COR-L47 (cell line): ENCODE measurements at regions not wholly inside any gene's neighbourhood (a gene's known extent, or its start where the extent isn't known, plus 50 kb on each side); places are given as distances from the start of the nearest gene placed in this dataset.

Experiments used
- DNase-seq: peaks from one replicate; lab custom pipeline; 2025; lab: John Stamatoyannopoulos, UW

DNA sequence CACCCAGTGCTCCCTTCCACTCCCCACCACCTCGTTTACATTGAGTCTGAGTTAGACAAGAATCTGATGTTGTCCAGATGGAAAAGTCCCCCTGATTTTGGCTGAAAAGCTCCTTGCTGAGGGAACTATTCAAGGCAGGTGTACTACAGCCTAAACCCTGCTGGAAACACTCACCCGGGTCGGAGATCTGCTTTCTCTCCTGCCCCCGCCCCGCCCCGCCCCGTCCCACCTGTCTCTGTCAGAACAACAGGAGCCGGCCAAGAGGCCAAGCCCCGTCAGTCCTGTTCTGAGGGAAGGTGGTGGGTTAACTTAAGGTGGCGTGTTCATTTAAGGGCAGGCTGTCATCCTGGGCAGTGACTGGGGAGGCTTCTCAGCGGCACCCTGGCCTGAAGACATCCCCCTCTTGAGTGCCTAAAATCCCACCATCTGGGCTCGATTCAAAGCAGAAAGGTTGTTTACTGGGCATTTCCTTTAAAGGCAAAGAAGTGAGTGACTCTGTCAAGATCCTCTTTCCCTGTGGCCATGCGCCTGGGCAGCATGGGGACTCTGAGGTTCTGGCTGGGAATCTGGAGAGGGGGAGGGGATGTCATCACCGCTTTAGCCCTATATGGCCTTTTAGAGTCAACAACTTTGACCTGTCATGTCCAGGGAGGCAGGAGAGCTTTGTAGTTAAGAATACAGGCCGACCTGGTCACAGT, 71.1 kb upstream of the NEURL1B start:
- no peak for DNase-seq

DNA sequence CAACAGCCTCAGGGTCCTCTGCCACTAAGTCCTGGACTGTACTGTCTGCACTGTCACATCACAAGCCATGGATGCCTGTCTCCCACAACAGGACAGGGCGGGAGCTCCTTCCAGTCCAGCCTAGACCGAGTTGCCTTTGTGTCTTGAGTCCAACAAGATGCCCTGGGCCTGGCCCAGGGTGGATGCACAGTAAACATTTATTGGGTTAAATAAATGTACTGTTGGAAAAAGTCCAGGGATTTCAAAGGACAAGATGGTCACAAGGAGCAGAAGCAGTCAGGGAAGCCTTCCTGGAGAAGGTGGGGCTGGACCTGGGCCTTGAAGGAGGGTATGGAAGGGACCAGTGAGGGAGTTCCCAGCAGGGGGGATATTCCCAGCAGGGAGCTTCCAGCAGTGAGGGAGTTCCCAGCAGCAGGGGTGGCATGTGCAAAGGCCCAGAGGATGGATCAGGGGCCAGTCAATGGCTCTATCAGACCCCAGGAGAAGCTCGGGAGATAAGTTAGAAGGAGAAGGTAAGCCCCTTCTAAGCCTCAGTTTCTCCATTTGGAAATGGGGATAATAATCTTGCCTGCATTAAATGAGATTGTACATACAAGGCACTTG, 72.7 kb upstream of the NEURL1B start:
- no peak for DNase-seq

DNA sequence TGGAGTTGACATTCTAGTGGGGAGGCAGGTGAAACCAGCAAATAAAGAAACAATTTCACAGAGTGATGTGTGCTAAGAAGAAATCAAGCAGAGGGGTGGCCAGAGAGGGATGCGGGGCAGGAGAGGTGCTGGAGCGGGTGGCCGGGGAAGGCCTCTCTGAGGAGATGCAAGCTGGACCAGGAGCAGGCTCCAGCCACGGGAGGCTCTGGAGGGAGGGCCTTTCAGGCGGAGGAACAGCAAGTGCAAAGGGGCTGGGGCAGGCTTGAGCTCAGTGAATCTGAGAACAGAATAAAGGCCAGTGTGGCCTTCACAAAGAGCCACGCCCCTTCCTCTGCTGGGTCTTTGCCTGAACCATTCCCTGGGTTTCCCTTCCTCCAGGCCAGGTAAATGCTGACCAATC, 73.2 kb upstream of the NEURL1B start:
- DNase-seq: no peak

DNA sequence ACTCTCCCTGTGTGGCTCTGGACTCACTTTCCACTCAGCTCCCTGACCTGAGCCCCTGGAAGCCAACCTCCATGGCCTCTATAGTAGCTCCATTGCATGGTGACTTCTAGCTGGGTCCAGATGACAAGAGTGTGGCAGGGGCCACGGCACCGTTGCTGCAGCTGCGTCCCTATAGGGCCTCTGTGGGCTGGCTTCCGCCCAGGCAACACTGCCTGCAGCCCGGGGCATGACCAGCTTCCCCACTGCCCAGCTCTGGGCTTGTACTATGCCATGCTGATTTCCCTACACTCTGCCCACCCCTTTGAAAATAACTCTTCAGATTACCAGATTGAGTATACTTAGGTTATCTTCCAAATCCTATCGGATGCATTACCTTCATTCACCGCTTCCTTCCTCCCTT, 73.8 kb upstream of the NEURL1B start:
- DNase-seq: no peak

DNA sequence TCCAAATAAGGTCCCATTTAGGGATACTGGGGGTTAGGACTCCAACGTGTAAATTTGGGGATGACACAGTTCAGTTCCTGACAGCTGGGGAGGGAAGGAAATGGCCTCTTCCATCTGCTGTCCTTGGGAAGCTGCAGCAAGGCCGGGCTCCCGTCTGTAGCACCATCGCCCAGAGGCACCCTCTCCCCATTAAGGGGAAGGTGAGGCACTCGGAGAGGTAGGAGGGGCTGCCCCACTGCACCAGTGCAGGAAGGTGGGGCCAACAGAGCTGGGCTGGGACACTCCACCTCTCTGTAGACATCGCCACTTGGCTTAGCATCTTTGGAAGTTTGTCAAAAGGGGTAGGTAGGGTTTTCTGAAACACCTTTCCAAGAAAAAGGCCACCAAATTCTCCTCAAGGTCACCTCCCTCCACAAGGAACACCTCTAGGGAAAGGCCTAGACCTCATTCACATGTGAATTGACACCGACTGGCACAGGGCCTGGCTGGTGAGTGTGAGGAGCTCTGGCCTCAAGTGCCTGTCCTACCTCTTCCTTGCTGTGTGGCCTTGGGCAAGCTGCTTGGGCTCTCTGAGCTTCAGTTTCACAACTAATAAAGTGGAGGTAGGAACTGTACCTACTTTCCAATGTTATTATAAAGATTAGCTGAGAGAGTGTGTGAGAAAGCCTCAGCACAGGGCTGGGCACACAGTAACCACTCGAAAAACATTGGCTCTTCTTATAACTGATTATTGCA, 75.0 kb upstream of the NEURL1B start:
- DNase-seq: no peak

DNA sequence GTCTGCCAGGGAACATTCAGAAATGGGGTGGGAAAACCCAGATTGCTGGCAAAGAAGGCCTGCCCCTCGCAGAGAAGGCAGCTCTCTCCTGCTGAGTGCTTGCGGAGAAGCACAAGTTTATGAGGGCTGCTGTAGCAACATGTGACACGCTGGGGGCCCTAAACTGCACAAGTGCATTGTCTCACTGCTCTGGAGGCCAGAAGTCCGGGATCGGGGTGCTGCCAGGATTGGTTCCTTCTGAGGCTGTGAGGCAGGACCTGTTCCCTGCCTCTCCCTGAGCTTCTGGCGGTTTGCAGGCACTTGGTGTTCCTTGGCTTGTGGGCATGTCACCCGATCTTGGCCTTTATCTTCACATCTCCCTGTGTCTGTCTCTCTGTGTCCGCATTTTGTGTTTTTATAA, 75.6 kb upstream of the NEURL1B start:
- no peak for DNase-seq

DNA sequence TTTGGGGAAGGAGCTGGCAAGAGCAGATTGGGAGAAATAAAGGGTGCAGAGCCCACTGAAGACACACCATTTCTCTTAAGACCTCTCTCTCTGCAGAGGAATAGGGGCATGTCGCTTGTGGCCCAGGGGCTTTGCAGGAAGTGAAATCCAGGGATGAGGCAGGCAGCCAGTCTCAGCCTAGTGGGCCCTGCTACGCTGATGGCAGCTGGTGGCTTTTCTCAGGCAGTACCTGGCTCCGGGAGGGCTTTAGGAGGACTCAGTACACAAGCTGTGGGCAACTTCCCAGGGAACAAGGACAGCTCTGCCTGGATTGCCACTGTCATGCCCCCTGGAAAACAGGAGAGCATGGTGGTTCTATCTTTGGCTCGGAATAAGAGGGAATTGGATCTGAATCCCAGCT, 76.2 kb upstream of the NEURL1B start:
- DNase-seq: no peak

DNA sequence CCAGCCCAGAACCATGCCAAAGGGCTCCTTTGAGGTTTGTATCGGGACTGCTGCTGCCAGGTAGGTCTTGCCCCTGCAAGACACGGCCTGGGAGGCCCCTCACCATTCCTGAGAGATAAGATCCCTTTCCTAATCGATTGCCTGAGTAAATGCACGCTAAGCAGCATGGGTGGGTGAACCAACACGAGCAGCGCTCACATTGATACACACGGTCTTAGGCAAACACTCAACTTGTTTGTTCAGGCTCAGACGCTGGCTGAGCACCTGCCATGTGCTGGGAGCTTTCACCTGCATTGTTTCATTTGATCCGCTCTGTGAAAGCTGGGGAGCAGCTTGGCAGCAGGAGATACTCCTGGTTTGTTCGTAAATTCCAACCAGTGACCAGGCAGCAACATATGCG, 76.9 kb upstream of the NEURL1B start:
- DNase-seq: peak; percentile 92

DNA sequence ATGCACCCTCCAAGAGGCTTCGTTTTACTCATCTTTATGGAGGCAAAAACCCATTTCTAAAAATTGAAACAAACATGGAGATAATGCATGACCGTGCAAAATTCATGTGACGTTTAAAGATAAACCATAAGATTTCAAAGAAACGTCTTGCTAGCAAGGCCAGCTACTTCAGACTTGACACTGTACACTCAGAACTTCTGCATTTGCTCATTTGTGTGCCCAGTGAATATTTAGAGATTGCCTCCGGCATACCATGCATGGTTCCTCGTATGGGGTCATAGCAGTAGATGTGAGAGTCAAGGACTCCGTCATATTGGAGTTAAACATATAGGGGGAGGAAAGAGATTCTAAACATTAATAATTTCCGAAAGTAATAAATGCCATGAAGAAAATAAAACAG, 78.6 kb upstream of the NEURL1B start:
- DNase-seq: no peak

DNA sequence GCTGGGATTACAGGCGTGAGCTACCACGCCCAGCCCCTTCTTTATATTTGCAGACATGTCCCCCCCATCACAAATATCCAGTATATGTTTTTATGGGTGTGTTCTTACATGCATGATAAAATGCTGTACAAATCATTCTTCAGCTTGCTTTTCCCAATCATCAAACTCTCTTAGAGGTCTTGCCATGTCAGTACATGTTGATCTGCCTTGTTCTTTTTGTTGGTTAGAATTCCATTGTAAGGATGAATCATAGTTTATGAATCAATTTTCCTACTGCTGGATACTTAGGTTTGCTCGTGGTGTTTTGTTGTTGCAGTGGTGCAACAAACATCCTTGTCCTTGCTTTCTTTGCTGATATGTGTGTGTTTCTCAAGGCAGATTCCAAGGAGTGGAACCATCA, 79.9 kb upstream of the NEURL1B start:
- no peak for DNase-seq

DNA sequence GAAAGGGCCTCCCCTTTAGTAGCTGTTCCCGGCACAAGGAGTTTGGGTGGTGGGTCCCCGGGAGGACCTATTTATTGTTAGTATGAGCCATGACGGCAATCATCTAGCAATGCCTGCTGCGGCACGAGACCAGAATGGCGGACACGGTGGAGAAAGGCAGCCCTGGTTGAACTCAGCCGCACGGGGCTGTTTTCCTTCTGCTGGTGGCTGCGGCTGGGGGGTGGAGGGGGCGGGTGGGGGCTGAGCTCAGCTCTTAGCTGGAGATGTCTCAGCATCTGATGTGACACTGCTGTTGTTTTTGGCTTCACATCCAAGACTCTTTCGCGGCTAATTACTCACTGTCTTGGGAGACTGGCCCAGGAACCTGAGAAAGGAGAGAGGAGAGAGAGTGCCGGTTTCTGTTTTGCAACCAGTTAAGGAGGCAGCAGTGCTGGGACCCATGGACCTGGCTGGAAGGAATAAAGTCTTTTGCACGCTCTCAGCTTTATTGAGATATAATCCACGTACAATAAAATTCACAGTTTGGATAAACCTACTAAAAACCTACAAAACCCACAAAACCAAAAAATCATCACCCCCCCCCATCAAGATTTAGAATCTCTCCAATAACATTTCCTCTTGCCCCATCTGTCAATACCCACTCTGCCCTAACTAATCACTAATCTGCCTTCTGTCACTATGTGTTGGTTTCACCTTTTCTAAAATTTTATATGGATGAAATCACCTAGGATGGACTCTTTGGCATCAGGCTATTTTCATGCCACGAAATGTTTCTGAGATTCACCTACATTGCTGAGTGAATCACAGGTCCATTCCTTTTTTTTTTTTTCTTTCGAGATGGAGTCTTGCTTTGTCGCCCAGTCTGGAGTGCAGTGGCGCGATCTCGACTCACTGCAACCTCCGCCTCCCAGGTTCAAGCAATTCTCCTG, 81.8 kb upstream of the NEURL1B start:
- no peak for DNase-seq

DNA sequence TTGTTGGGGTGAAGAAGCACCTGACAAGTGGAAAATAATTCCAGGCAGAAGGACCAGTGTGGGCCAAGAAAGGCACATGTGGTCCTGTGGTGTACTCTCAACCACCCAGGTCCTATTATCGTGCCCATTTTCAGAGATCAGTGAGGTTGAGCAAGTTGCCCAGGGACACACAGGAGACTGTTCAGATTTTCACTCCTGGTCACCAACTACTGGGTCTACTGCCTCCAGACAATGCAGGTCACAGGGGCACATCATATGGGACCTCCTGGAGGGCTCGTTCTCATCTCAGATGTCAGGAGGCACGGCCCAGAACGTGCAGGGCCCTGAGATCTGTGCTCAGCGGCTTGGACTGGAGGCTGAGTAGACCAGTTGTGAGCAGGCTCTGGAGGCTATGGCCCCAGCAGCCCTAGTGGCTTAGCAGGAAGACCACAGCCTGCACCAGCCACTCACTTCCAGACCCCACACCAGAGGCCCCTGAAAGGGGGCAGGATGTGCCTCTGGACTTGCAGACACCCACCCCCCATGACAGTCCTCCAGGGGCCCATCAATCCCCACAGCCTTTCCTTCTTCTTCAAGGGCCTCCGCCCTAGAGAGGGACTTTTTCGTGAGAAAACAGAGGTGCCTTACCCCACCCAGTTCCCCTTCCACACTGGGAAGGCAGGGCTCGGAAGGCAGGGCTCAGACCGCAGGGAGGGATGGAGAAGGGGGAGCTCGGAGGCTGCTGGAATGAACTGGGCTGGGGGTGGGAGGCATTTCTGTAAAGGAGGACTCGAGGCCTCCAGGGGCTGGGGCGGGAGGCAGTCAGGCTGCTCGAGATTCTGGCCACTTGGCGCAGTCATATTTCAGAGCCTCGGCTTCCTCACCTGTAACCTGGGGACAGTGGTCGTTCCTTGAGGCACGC, 82.7 kb upstream of the NEURL1B start:
- DNase-seq: no peak

DNA sequence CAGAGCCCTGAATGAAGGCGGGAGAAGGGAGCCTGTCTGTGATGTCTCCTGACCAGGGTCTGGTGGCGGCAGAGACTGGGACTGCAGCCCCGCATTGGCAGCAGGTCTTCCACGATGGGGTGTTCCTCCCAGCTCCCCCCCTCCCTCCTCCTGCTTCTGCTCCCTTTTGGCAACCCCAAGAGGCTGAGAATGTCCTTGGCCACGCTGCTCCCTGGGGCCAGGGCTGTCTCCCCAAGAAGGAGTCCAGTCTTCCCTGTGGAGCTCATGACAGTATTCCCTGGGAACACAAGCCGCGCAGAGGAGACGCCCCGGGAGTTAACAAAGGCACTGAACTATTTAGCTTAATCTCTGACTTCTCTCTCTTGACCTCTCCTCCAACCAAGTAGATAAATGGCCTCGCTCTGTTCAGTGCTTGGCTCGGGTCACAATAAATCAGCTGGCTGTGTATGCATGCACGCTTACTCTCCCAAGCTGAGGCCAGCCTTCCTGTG, 84.0 kb upstream of the NEURL1B start:
- DNase-seq: no peak

DNA sequence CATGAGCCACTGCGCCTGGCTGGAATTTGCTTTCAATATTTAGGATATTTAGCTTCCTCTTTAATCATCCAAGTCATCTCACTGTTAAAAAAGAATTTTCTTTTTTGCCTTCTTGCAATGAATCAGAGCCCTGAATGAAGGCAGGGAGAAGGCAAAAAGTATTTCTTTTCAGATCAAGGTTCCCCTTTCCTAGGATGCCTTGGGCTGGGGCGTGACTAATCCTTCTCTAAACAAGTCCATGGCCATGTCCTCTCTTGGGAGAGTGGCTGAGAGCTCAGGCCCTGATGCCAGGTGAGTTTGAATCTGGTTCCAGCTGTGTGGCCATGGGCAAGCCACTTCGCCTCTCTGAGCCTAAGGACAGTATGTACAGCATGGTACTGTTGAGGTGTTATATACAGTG, 84.8 kb upstream of the NEURL1B start:
- DNase-seq: no peak

DNA sequence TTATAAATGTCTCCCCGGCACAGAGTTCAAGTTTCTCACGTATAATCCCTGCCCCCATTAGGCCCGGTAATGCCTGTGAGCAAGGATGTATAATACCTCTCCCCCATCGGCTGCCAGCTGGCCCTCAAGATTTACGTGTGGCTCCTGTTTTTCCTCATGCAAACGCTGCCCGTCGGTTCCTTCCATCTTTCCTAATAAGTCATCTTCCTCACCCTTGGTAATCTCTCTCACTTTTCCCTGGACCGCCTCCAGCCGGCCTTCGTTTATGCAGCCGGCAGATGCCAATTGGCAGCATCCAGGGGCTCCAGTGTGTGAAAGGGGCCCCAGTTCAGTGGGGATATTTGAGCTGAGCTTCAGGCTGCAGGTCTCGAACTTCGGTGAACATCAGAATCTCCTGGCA, 86.5 kb upstream of the NEURL1B start:
- DNase-seq: no peak

DNA sequence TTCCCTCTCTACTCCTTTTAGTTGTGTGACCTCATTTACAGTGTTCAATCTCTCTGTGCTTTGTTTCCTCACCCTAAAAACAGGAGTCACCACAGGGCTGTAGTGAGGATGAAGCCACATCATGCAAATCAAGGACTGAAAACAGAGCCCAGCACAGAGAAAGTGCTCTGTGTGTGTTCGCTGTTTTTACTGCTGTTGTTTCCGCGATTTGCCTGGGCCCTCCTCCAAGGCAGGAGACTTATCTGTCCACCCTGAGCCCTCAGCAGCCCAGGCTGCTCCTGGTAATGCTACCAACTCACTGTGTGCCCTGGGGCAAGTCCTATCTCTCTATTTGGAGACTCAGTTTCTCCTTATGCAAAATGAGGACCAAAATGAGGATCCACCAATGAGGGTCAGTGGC, 87.2 kb upstream of the NEURL1B start:
- no peak for DNase-seq

DNA sequence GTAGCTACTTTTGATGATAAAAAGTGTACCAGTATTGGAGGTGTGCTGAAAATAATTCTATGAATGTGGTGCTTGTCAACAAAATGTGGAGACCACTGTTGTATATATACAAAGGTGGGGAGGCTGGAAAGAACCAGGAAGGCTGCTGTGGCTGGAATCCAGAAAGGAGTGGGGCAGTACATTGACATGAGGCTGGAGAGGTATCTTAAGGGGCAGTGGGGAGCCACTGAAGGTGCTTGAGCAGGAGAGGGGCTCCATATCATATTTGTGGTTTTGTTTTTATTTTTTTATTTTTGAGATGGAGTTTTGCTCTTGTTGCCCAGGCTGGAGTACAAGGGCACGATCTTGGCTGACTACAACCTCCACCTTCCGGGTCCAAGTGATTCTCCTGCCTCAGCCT, 87.9 kb upstream of the NEURL1B start:
- DNase-seq: no peak

DNA sequence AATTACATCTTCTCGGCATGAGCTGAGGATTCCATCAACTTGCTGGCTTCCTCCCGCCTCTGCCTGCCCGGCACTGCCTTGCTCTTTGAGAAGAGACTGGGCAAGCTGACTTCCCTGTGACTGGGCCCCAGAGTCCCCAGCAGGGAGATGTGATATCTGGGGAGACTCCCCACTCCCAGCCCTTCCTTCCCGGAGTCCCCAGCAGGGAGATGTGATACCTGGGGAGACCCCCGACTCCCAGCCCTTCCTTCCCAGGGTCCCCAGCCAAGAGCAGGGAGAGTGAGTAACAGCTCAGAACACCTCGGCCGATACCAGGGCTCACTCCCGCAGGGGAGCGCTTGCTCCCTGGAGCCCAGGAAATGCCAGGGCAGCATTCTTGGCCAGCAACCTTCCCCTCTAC, 90.1 kb upstream of the NEURL1B start:
- DNase-seq: no peak

DNA sequence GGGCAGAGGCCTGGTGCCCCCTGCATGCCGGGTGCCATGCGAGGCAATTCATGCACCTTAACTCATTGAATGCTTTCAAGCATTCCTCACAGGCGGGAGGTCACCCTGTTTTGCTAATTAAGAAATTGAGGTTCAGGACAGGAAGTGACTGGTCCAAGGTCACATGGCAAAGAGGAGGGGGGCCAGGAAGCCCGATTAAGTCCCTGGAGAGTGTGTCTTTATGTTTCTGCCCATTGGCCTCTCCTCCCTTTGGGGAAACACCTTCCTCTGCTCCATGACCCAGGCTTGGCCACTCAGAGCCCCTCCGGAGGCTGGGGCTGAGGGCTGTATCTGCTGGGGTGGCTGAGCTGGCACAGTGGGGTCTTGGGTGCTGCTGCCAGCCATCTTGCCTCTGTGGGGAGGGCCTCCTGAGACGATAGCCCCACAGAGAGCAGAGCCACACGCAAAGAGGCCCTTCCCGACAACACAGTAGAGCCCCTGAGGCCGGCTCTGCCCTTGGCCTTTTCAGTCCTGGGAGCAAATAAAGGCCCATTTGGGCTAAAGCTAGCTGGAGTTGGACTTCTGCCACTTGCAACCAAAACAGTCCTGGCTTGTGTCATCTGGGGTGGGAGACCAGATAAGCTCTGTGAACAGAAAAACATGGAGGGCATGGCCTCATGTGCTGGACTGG, 90.8 kb upstream of the NEURL1B start:
- DNase-seq: no peak

DNA sequence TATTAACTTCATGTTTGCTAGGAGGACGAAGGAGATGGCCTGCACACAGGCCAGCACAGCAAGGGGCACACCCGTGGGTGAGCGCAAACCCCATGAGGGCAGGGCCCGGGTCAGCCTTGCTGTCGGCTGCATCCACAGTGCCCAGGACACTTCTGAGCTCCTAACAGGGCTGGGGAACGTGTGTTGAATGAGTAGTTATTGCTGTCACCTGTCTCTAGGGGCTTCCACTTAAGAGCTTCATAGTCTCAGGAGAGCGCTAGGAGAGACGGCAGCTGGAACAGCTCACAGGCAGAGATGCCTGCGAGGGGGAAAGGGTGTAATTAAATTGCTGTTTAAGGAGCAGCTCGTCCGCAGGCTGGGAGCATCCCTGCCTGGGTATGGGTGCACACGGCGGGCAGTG, 91.4 kb upstream of the NEURL1B start:
- no peak for DNase-seq
